DND-41 (cell line): ENCODE measurements at regions not wholly inside any gene's neighbourhood (a gene's known extent, or its start where the extent isn't known, plus 50 kb on each side); places are given as distances from the start of the nearest gene placed in this dataset.

Source experiments
- CTCF ChIP-seq: IDR thresholded peaks from 2 replicates; pipeline ENCODE4 v1.5.1; 2012; ENCODE audit warnings: borderline replicate concordance, low read length, moderate library complexity, mild to moderate bottlenecking; ENCODE audit not compliant: poor library complexity, severe bottlenecking; ENCODE audit errors: extremely low read depth
- EZH2 ChIP-seq: IDR thresholded peaks from 3 replicates; pipeline ENCODE4 v1.6.1; 2012; ENCODE audit warnings: borderline replicate concordance, low read depth, mild to moderate bottlenecking, moderate library complexity, low read length, inconsistent platforms; ENCODE audit not compliant: severe bottlenecking

DNA sequence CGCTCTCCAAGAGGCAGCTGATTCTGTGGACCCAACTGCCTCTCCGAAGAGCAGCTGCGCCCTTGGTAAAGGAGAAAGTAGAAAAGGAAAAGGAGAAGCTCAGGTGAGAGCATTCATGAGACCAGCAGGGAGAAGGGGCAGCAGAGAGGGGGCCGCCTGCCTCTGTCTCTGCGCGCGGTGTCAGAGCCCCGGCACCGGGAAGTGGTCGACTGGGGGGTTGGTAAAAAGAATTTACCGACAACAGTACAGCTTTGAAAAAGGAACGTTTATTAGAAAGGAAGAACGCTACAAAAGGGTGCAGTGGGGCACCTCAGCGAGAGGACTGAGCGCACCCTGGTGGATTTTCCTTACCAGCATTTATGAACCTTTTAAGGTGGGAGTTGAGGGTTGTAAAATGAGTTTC lies 61.9 kb downstream of the GPR6 start:
- TF ChIP-seq CTCF, result peak; percentile 57
- no peak for TF ChIP-seq EZH2
